Calu3 (cell line): ENCODE measurements at regions not wholly inside any gene's neighbourhood (a gene's known extent, or its start where the extent isn't known, plus 50 kb on each side); places are given as distances from the start of the nearest gene placed in this dataset.

Experiments used
- BruUV-seq: library from RNA; stranded (reverse); fragments of 400-500 nt; replicated peaks from 2 replicates; lab custom pipeline; 2021; lab: Mats Ljungman, UMichigan
- CTCF ChIA-PET: fragments of 300-600 bp; sonication (Branson Sonifier 250); formaldehyde crosslinking; loops from one replicate; lab custom pipeline; 2022; ENCODE audit warnings: antibody characterized with exemption; lab: Charles Lee
- DNase-seq: peaks from one replicate; pipeline ENCODE4 v3.0.0; 2022
- H3K27ac Mint-ChIP-seq: one replicate; pipeline ENCODE4 v1.8.0; 2022; ENCODE audit warnings: mixed read lengths; ENCODE audit not compliant: unreplicated experiment
- H3K27me3 Mint-ChIP-seq: one replicate; pipeline ENCODE4 v1.8.0; 2022; ENCODE audit warnings: mixed read lengths; ENCODE audit not compliant: unreplicated experiment
- H3K36me3 Mint-ChIP-seq: one replicate; pipeline ENCODE4 v1.8.0; 2022; ENCODE audit warnings: mild to moderate bottlenecking, moderate library complexity, mixed read lengths; ENCODE audit not compliant: insufficient read depth, unreplicated experiment
- H3K4me1 Mint-ChIP-seq: one replicate; pipeline ENCODE4 v1.8.0; 2022; ENCODE audit warnings: mild to moderate bottlenecking, low read depth, mixed read lengths; ENCODE audit not compliant: unreplicated experiment
- H3K4me3 Mint-ChIP-seq: one replicate; pipeline ENCODE4 v1.8.0; 2022; ENCODE audit warnings: mild to moderate bottlenecking, low read depth, moderate library complexity, mixed read lengths; ENCODE audit not compliant: unreplicated experiment
- H3K9me3 Mint-ChIP-seq: one replicate; pipeline ENCODE4 v1.8.0; 2022; ENCODE audit warnings: low read depth, mixed read lengths; ENCODE audit not compliant: unreplicated experiment
- CTCF ChIP-seq: fragments of 200-600 bp; IDR thresholded peaks from one replicate; pipeline ENCODE4 v1.8.0; 2022; ENCODE audit warnings: antibody characterized with exemption; ENCODE audit not compliant: unreplicated experiment
- intact Hi-C: fragments of 100-400 bp; cut with micrococcal nuclease; formaldehyde crosslinking; loops from one replicate; pipeline ENCODE4 v1.10.0; 2022; ENCODE audit not compliant: unreplicated experiment

GRCh38 chr3:159187706-159188105, 385.9 kb downstream of the MFSD1 start:
- no TSS peak for BruUV-seq
- TF ChIP-seq CTCF: no peak
- Mint-ChIP-seq H3K4me3 (no peak overlapping the region), H3K27me3 (no peaks in the 10 kb centered on the region), H3K27ac (no peak overlapping the region), H3K9me3 (peaks cover 4% of the 10 kb centered on the region), H3K36me3 (no peaks in the 10 kb centered on the region), H3K4me1 (peaks cover 19% of the 10 kb centered on the region)
- no peak for DNase-seq
- intact Hi-C loops: no loop called here
- CTCF ChIA-PET: no interaction called here

GRCh38 chr3:159189994-159190669, 388.3 kb downstream of the MFSD1 start:
- intact Hi-C loops: no loop called here
- Mint-ChIP-seq H3K27me3 (no peaks in the 10 kb centered on the region), H3K36me3 (no peaks in the 10 kb centered on the region), H3K27ac (no peak overlapping the region), H3K4me3 (no peak overlapping the region), H3K4me1 (peaks cover 19% of the 10 kb centered on the region), H3K9me3 (peaks cover 4% of the 10 kb centered on the region)
- CTCF ChIA-PET: interaction anchor here (2.5 kb wide), 1 partner anchor 10 kb away, joined by 11 read pairs; no protein-coding TSS in a partner anchor
- TF ChIP-seq CTCF: no peak
- no peak for DNase-seq
- BruUV-seq: no TSS peak

- Mint-ChIP-seq H3K4me3 (no peak overlapping the region), H3K36me3 (no peaks in the 10 kb centered on the region), H3K9me3 (peaks cover 5% of the 10 kb centered on the region), H3K4me1 (peaks cover 19% of the 10 kb centered on the region), H3K27ac (no peak overlapping the region), H3K27me3 (no peaks in the 10 kb centered on the region)
- no TSS peak for BruUV-seq
- CTCF ChIA-PET: interaction anchor here (0.6 to 2.5 kb wide), 8 partner anchors 9 to 275 kb away, joined by 3 to 11 read pairs (median 4); no protein-coding TSS in a partner anchor
- no peak for TF ChIP-seq CTCF
- no peak for DNase-seq
- intact Hi-C loops: loop anchor here (1.0 kb wide), 1 partner anchor 273 kb away; no protein-coding TSS in a partner anchor
Observed at GRCh38 chr3:159191447-159191846, 389.6 kb downstream of the MFSD1 start.

GRCh38 chr3:159196359-159196758, 394.5 kb downstream of the MFSD1 start:
- no peak for TF ChIP-seq CTCF
- no peak overlapping the region for H3K27ac Mint-ChIP-seq
- CTCF ChIA-PET: interaction anchor here (0.7 to 1.1 kb wide), 2 partner anchors 34 to 104 kb away, joined by 3 read pairs; no protein-coding TSS in a partner anchor
- H3K4me3 Mint-ChIP-seq: no peak overlapping the region
- no TSS peak for BruUV-seq
- no peaks in the 10 kb centered on the region for H3K36me3 Mint-ChIP-seq
- no peak for DNase-seq
- H3K9me3 Mint-ChIP-seq: peaks cover 8% of the 10 kb centered on the region
- H3K4me1 Mint-ChIP-seq: peaks cover 25% of the 10 kb centered on the region
- intact Hi-C loops: no loop called here
- H3K27me3 Mint-ChIP-seq: no peaks in the 10 kb centered on the region
